ENCODE measurements at regions not wholly inside any gene's neighbourhood (a gene's known extent, or its start where the extent isn't known, plus 50 kb on each side); places are given as distances from the start of the nearest gene placed in this dataset.

DNA sequence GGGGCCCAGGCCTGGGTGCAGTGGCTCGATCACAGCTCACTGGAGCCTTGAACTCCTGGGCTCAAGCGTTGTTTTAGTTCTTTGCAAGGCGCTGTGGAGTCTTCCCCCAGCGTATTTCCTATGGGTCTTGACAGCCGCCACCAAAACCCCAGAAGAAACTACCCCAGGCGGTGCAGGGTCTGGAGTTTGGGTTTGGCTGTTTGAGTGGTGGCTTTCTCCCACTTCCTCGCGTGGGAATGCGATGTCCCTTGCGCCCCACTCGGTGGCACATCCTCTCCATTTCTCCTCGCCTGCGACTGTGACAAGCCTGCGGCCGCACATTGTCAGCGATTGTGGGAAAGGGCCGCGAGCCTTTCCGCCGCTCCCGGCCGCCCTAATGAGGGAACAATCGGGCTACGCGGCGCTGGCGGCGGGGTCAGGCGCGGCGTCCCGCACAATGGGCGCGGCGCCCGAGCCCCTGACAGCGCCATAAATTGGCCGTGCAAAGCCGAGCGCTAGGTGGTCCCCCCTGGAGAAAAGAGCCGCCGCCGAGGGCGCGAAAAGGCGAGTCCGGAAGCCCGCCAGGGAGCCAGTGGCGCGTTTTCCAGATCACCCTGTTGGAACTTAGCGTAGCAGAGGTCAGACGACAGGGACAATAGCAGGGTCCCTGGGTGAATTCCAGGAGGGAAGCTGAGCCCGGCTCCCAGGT lies 194.9 kb upstream of the POU3F3 start:
- Histone ChIP-seq H3K4me3 (ENCODE audit: low read depth, low read length) (no peak overlapping the region), H3K9me3 (ENCODE audit: control insufficient read depth, insufficient read depth, low read length) (peaks cover 30% of the 10 kb centered on the region), H3K27me3 (ENCODE audit: control insufficient read depth, insufficient read depth, low read length) (no peaks in the 10 kb centered on the region), H3K27ac (ENCODE audit: low read depth, low read length) (no peak overlapping the region)
- ChIA-PET CTCF (no interaction called here), POLR2A (no interaction called here)
- TF ChIP-seq, protein P1, sequence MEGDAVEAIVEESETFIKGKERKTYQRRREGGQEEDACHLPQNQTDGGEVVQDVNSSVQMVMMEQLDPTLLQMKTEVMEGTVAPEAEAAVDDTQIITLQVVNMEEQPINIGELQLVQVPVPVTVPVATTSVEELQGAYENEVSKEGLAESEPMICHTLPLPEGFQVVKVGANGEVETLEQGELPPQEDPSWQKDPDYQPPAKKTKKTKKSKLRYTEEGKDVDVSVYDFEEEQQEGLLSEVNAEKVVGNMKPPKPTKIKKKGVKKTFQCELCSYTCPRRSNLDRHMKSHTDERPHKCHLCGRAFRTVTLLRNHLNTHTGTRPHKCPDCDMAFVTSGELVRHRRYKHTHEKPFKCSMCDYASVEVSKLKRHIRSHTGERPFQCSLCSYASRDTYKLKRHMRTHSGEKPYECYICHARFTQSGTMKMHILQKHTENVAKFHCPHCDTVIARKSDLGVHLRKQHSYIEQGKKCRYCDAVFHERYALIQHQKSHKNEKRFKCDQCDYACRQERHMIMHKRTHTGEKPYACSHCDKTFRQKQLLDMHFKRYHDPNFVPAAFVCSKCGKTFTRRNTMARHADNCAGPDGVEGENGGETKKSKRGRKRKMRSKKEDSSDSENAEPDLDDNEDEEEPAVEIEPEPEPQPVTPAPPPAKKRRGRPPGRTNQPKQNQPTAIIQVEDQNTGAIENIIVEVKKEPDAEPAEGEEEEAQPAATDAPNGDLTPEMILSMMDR (IDR thresholded peaks at IDR 0.05; ENCODE audit: low read depth, low read length): no peak
- no peak for DNase-seq (ENCODE audit: low read depth, low spot score)

DNA sequence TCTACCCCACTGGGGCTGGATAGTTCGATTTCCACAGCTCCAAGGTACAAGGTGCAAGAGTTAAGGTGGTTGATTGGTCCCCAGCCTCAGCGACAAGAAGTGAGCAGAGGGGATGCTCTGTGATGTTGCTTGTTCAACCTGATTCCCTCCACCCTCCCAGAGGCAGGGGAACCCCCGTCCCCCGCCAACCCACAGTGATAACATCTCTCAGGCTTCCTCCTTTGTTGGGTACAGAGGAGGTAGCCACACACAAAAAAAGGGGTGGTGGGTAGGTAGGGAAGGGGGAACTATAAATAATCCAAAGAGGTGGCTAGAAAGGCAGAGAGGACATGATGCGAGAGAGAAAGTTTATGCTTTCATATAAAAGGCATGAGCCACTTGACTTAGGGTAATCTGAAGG lies 192.9 kb upstream of the POU3F3 start:
- Histone ChIP-seq H3K27ac (ENCODE audit: low read depth, low read length) (no peak overlapping the region), H3K27me3 (ENCODE audit: control insufficient read depth, insufficient read depth, low read length) (no peaks in the 10 kb centered on the region), H3K9me3 (ENCODE audit: control insufficient read depth, insufficient read depth, low read length) (peaks cover 27% of the 10 kb centered on the region), H3K4me3 (ENCODE audit: low read depth, low read length) (no peak overlapping the region)
- TF ChIP-seq, protein P1 (IDR thresholded peaks at IDR 0.05; ENCODE audit: low read depth, low read length): no peak
- ChIA-PET POLR2A (no interaction called here), CTCF (no interaction called here)
- no peak for DNase-seq (ENCODE audit: low read depth, low spot score)

DNA sequence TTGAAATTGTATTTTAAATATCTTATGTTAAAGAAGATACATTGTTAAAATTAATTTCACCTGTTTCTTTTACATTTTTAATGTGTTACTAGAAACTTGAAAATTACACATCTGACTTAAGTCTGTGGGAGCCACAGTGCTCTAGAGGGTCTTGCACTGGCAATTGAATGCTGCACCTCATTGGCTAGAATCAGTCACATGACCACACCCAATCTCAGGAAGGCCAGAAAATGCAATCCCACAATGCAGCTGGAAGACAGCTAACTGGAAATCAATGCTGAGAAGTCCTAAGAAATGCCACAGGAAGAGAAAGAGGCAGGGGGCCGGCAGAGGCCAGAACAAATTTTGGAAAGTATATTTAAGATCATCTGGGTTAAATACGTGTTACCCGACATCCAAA lies 189.2 kb upstream of the POU3F3 start:
- CTCF ChIA-PET: no interaction called here

DNA sequence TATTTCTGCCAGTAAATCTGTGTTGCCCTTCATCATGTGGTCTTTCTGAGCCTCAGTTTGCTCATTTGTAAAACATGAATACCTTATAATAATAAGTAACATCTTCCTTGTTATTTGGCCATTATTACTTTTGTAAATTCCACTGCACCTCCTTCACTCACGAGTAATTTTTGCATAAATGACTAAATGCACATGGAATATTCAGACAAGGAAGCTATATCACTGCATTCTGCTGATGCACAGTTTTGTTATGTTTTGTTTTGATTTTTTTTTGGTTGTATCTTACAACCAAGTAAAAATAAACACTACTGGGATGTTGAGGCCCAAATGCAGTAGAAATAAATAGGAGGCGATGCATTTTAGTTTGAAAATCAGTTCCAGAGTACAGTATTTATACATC lies 185.3 kb upstream of the POU3F3 start:
- Histone ChIP-seq H3K9me3 (ENCODE audit: control insufficient read depth, insufficient read depth, low read length) (peaks cover 11% of the 10 kb centered on the region), H3K4me3 (ENCODE audit: low read depth, low read length) (no peak overlapping the region), H3K27ac (ENCODE audit: low read depth, low read length) (no peak overlapping the region), H3K27me3 (ENCODE audit: control insufficient read depth, insufficient read depth, low read length) (no peaks in the 10 kb centered on the region)
- TF ChIP-seq, protein P1 (IDR thresholded peaks at IDR 0.05; ENCODE audit: low read depth, low read length): no peak
- ChIA-PET CTCF (no interaction called here), POLR2A (no interaction called here)
- no peak for DNase-seq (ENCODE audit: low read depth, low spot score)

More for the DNA sequence above, 189.2 kb upstream of the POU3F3 start:
- Histone ChIP-seq H3K4me3 (ENCODE audit: low read depth, low read length) (no peak overlapping the region), H3K9me3 (ENCODE audit: control insufficient read depth, insufficient read depth, low read length) (peaks cover 12% of the 10 kb centered on the region), H3K27me3 (ENCODE audit: control insufficient read depth, insufficient read depth, low read length) (no peaks in the 10 kb centered on the region), H3K27ac (ENCODE audit: low read depth, low read length) (no peak overlapping the region)
- DNase-seq (ENCODE audit: low read depth, low spot score): no peak
- TF ChIP-seq, protein P1 (IDR thresholded peaks at IDR 0.05; ENCODE audit: low read depth, low read length): no peak
- POLR2A ChIA-PET: no interaction called here

DNA sequence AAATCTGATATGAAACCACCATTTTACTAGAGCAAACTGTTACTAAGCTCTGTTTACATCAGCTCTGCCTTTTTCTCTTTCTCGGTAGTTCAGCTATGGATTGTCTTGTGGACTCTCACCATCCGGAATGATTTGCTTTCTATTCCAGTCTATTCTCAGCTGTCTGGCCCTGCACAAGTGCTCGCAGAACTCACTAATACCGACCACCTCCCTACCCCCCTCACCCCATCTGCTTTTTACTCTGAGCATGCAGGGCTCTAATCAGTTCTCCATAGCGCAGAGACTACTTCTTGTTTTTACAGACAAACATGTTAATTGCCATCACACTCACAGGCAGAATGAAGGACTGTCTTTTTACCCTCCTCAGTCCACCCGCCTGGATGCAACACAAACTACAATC lies 180.7 kb upstream of the POU3F3 start:
- no peak overlapping the region for H3K4me3 ChIP-seq (ENCODE audit: low read depth, low read length)
- TF ChIP-seq, protein P1 (IDR thresholded peaks at IDR 0.05; ENCODE audit: low read depth, low read length): no peak
- POLR2A ChIA-PET: no interaction called here

More for the DNA sequence above, 180.7 kb upstream of the POU3F3 start:
- Histone ChIP-seq H3K27me3 (ENCODE audit: control insufficient read depth, insufficient read depth, low read length) (no peaks in the 10 kb centered on the region), H3K27ac (ENCODE audit: low read depth, low read length) (no peak overlapping the region), H3K9me3 (ENCODE audit: control insufficient read depth, insufficient read depth, low read length) (peaks cover 21% of the 10 kb centered on the region)
- CTCF ChIA-PET: no interaction called here
- DNase-seq (ENCODE audit: low read depth, low spot score): no peak

All from AG04450 (cell line).